Muscle layer of duodenum (tissue), 2 donors: ENCODE measurements at regions not wholly inside any gene's neighbourhood (a gene's known extent, or its start where the extent isn't known, plus 50 kb on each side); places are given as distances from the start of the nearest gene placed in this dataset.

Source experiments
- H3K27ac ChIP-seq: one replicate; pipeline ENCODE4 v1.7.0; 2013; ENCODE audit warnings: mild to moderate bottlenecking, low read length
- H3K27me3 ChIP-seq: one replicate; pipeline ENCODE4 v1.7.0; 2013; ENCODE audit warnings: low read depth, mild to moderate bottlenecking, control low read depth, low read length
- H3K36me3 ChIP-seq, 2 donors: one replicate each; pipeline ENCODE4 v1.7.0; 2013; ENCODE audit warnings: low read length in 2 of 2, control low read depth in 1 of 2, mild to moderate bottlenecking in 1 of 2; ENCODE audit not compliant: insufficient read depth in 2 of 2, control insufficient read depth in 1 of 2
- H3K4me1 ChIP-seq, 2 donors: one replicate each; pipeline ENCODE4 v1.7.0; 2013; ENCODE audit warnings: low read length in 2 of 2, mild to moderate bottlenecking in 2 of 2, control low read depth in 1 of 2, moderate library complexity in 1 of 2; ENCODE audit not compliant: insufficient read depth in 2 of 2, control insufficient read depth in 1 of 2
- H3K4me3 ChIP-seq, 2 donors: one replicate each; pipeline ENCODE4 v1.7.0; 2013; ENCODE audit warnings: low read length in 2 of 2, low read depth in 1 of 2, mild to moderate bottlenecking in 1 of 2
- H3K9me3 ChIP-seq, 2 donors: one replicate each; pipeline ENCODE4 v1.7.0; 2013; ENCODE audit warnings: low read length in 2 of 2, control low read depth in 1 of 2, mild to moderate bottlenecking in 1 of 2; ENCODE audit not compliant: control insufficient read depth in 1 of 2
- donor health status: healthy.

GRCh38 chr15:35911052-35911777 is 365.2 kb upstream of the DPH6 start:
- Histone ChIP-seq H3K4me1 (no peaks in the 10 kb centered on the region), H3K27me3 (no peaks in the 10 kb centered on the region), H3K27ac (no peak overlapping the region), H3K4me3 (no peak overlapping the region), H3K36me3 (no peaks in the 10 kb centered on the region), H3K9me3 (peaks cover 0 to 8% of the 10 kb centered on the region in 2 donors)

- H3K9me3 ChIP-seq = peaks cover 0 to 8% of the 10 kb centered on the region in 2 donors
- H3K4me3 ChIP-seq = no peak overlapping the region
- no peak overlapping the region for H3K27ac ChIP-seq
- no peaks in the 10 kb centered on the region for H3K36me3 ChIP-seq
- no peaks in the 10 kb centered on the region for H3K4me1 ChIP-seq
- no peaks in the 10 kb centered on the region for H3K27me3 ChIP-seq
These were observed 366.2 kb upstream of the DPH6 start for GRCh38 chr15:35912196-35912595.

- Histone ChIP-seq H3K4me3 (no peak overlapping the region), H3K27me3 (no peaks in the 10 kb centered on the region), H3K4me1 (no peaks in the 10 kb centered on the region), H3K27ac (no peak overlapping the region), H3K36me3 (no peaks in the 10 kb centered on the region), H3K9me3 (peaks cover 0 to 8% of the 10 kb centered on the region in 2 donors)
These were observed 368.6 kb upstream of the DPH6 start for GRCh38 chr15:35914573-35914972.

- Histone ChIP-seq H3K9me3 (no peaks in the 10 kb centered on the region), H3K36me3 (no peaks in the 10 kb centered on the region), H3K27me3 (no peaks in the 10 kb centered on the region), H3K4me3 (no peak overlapping the region), H3K27ac (no peak overlapping the region), H3K4me1 (no peaks in the 10 kb centered on the region)
These were observed 375.1 kb upstream of the DPH6 start for GRCh38 chr15:35921046-35921445.

GRCh38 chr15:35925275-35926006 is 379.5 kb upstream of the DPH6 start:
- H3K4me3 ChIP-seq = no peak overlapping the region
- no peaks in the 10 kb centered on the region for H3K4me1 ChIP-seq
- no peaks in the 10 kb centered on the region for H3K36me3 ChIP-seq
- no peaks in the 10 kb centered on the region for H3K9me3 ChIP-seq
- no peak overlapping the region for H3K27ac ChIP-seq
- H3K27me3 ChIP-seq = no peaks in the 10 kb centered on the region

- no peaks in the 10 kb centered on the region for H3K9me3 ChIP-seq
- no peaks in the 10 kb centered on the region for H3K27me3 ChIP-seq
- H3K27ac ChIP-seq = no peak overlapping the region
- no peaks in the 10 kb centered on the region for H3K36me3 ChIP-seq
- no peak overlapping the region for H3K4me3 ChIP-seq
- H3K4me1 ChIP-seq = no peaks in the 10 kb centered on the region
These were observed 380.0 kb upstream of the DPH6 start for GRCh38 chr15:35926007-35926380.

- Histone ChIP-seq H3K9me3 (no peaks in the 10 kb centered on the region), H3K4me1 (no peaks in the 10 kb centered on the region), H3K27ac (no peak overlapping the region), H3K4me3 (no peak overlapping the region), H3K36me3 (no peaks in the 10 kb centered on the region), H3K27me3 (no peaks in the 10 kb centered on the region)
These were observed 382.9 kb upstream of the DPH6 start for GRCh38 chr15:35928847-35929246.

- Histone ChIP-seq H3K9me3 (no peaks in the 10 kb centered on the region), H3K4me1 (no peaks in the 10 kb centered on the region), H3K27ac (no peak overlapping the region), H3K27me3 (no peaks in the 10 kb centered on the region), H3K4me3 (no peak overlapping the region), H3K36me3 (no peaks in the 10 kb centered on the region)
These were observed 383.9 kb upstream of the DPH6 start for GRCh38 chr15:35929740-35930444.

- H3K4me1 ChIP-seq = no peaks in the 10 kb centered on the region
- H3K27ac ChIP-seq = no peak overlapping the region
- H3K27me3 ChIP-seq = no peaks in the 10 kb centered on the region
- H3K4me3 ChIP-seq = no peak overlapping the region
- H3K36me3 ChIP-seq = no peaks in the 10 kb centered on the region
- H3K9me3 ChIP-seq = no peaks in the 10 kb centered on the region
These were observed 385.9 kb upstream of the DPH6 start for GRCh38 chr15:35931799-35932341.

- H3K36me3 ChIP-seq = no peaks in the 10 kb centered on the region
These were observed 386.6 kb upstream of the DPH6 start for GRCh38 chr15:35932531-35932930.

GRCh38 chr15:35933531-35933930 is 387.6 kb upstream of the DPH6 start:
- Histone ChIP-seq H3K27me3 (no peaks in the 10 kb centered on the region), H3K9me3 (no peaks in the 10 kb centered on the region), H3K36me3 (no peaks in the 10 kb centered on the region), H3K4me1 (no peaks in the 10 kb centered on the region), H3K4me3 (no peak overlapping the region), H3K27ac (no peak overlapping the region)

More at GRCh38 chr15:35932531-35932930, 386.6 kb upstream of the DPH6 start:
- H3K27me3 ChIP-seq = no peaks in the 10 kb centered on the region
- no peak overlapping the region for H3K4me3 ChIP-seq
- H3K27ac ChIP-seq = no peak overlapping the region
- no peaks in the 10 kb centered on the region for H3K9me3 ChIP-seq
- no peaks in the 10 kb centered on the region for H3K4me1 ChIP-seq
